HuH-7 (cell line): ENCODE measurements at regions not wholly inside any gene's neighbourhood (a gene's known extent, or its start where the extent isn't known, plus 50 kb on each side); places are given as distances from the start of the nearest gene placed in this dataset.

Experiments used
- DNase-seq: peaks from one replicate; pipeline ENCODE4 v3.0.0; 2011; ENCODE audit warnings: low spot score

- DNase-seq, result no peak
Observed at GRCh38 chr6:1482381-1483166, 93.2 kb downstream of the FOXF2 start.

DNA sequence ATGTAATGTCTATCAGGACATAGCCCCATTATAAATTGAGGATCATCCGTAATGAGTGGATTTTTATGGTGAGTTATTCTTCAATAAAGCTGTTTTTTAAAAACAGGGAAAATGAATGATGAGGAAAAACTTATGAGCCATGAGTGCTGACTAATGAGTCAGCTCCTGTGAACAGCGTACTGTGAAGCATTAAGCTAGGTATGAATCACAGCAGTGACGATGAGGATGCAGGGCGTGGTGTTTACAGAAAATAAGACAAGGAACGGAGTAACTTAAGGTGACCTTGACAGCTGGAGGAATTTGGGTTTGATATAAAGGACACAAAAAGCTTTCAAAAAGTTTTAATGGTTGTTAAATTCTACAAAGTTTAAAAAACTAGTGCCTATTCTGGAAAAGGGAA is 96.3 kb downstream of the FOXF2 start:
- DNase-seq, result no peak

DNA sequence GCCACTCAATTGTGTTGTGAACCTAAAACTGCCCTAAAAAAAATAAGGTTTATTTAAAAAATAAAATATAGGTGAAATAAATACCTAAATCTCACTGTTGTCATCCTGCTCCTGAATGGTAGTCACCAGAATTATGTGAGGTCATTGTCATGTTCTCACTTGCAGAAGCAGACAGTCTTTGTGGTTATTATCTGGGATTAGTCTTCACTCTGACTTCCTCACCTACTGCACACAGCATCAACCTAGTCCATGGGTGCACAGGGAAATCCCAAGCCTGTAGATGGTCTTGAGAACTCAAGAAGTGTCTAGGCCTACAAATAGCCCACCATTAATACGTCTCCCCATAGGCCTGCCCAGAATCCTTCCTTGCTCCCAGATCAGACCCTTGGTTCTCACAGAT is 97.0 kb downstream of the FOXF2 start:
- DNase-seq, result no peak

- DNase-seq, result no peak
Observed at GRCh38 chr6:1487239-1487638, 97.9 kb downstream of the FOXF2 start.

- no peak for DNase-seq
Observed at GRCh38 chr6:1491025-1491424, 101.6 kb downstream of the FOXF2 start.

GRCh38 chr6:1491591-1492319 is 102.4 kb downstream of the FOXF2 start:
- DNase-seq, result no peak

GRCh38 chr6:1494671-1495070 is 105.3 kb downstream of the FOXF2 start:
- no peak for DNase-seq

- DNase-seq, result no peak
Observed at GRCh38 chr6:1495344-1495743, 106.0 kb downstream of the FOXF2 start.

DNA sequence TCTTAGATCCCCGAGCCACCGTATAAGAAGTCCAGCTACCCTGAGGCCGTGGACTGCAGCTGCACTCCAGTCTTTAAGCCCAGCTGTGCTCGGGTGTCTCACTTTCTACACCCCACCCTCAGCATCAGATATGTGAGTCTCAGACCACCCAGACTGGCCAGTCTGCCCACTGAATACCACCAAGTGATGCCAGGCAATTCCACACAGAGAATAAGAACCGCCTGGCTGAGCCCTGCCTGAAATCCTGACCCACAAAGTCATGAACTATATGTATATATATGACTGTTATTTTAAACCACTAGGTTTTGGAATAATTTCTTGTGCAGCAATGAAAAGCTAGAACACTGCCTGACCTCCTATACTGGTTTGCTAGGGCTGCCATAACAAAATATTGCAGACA is 106.7 kb downstream of the FOXF2 start:
- DNase-seq, result no peak

DNA sequence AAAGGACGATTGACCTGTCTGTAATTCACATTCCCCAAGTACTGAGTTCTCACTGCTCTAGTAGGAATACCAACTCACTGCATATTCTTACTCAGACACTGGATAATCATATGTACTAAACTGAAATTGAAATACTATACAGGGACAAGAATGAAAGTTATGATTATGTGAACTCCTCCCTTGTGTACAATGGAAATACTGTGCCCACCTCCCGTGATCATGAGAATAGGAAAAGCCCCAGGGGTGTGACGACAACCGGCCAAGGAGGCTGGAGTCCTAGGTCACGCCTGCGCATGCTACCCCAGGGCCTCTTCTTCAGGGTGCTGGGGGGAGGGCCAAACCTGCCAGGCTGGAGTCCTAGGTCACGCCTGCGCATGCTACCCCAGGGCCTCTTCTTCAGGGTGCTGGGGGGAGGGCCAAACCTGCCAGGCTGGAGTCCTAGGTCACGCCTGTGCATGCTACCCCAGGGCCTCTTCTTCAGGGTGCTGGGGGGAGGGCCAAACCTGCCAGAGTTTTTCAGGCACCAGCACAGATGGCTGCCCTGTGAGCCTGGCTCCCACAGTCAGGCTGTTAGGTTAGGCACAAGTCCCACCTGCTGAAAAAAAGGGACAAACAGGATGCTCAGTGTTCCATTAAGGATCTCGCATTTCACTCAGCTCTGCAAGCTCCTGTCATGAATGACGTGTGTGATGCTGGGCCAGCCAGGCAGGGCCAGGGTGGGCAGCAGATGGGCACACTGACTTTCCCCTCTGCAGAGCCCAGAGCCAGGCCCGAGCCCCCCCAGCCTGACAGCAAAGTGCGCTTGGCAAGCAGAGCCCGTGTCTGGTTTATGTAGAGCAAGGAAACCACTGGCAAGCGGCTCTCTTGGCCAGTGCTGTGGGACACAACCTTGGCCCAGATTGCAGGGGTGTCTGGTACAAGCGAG is 107.7 kb downstream of the FOXF2 start:
- no peak for DNase-seq

- no peak for DNase-seq
Observed at GRCh38 chr6:1497761-1498105, 108.4 kb downstream of the FOXF2 start.

DNA sequence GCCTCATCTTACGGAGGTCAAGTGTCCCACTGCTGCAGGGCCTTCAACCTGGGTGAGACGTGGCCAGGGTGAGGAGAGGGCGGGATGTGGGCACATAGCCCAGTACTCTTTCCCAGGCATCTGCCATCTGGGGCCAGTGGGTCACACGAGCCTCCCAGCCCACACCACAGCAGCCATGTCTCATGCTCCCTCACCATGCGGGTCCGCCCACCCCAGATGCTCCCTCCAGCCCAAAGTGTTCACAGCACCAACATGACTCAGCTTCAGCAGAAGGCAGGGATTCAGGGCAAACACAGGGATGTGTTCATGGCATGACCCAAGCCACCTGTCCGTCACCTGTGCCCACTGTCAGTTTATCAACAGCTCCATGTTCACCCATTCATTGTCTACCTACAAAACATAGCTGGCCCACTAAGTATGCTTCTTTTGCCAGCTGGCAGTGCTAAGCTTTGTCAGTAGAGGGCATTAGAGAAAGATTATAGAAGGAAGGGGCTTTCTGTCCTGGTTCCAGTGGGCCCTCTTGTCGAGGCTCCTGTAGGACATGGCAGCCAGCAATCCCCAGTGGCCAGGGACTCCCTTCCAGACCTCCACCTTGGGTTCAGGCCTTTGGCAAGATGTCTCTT is 109.2 kb downstream of the FOXF2 start:
- DNase-seq, result no peak

DNA sequence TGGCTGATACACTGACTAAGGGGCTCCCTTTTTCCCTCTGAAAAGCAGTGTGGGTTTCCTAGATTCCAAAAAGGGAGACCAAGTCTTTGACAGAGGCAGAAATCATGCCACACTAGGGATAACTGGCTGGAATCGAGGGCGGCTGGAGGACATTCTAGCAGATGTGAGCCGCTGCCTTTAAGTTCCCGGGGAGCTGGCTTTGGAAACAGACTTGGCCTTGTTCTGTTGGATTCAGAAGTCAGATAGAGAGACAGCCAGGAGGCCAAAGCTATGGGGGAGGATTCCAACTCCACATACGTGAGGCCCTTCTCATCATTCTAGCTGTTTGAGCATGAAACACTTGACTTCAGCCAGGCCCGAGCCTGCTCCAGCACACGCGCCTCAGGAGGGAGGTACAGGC is 109.9 kb upstream of the FOXC1 start:
- DNase-seq, result no peak

GRCh38 chr6:1500913-1501312 is 108.8 kb upstream of the FOXC1 start:
- no peak for DNase-seq

DNA sequence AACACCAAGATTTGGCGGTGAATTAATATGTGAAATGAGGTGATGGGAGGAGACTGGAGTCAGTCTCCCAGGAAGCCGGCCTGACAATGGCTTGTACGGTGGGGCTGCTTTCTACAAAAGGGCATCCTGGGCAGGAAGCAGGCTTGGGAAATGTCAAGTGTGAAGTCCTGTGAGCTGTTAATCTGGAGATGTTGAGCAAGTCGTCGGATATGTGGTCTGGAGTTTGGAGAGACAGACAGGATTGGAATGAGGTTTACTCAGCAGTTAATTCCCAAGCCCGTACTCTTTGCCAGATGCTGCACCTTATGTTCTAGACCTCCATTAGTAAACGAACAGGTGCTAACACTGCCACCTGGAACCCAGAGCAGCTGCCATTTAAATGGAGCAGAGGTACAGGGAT is 107.7 kb upstream of the FOXC1 start:
- no peak for DNase-seq

DNA sequence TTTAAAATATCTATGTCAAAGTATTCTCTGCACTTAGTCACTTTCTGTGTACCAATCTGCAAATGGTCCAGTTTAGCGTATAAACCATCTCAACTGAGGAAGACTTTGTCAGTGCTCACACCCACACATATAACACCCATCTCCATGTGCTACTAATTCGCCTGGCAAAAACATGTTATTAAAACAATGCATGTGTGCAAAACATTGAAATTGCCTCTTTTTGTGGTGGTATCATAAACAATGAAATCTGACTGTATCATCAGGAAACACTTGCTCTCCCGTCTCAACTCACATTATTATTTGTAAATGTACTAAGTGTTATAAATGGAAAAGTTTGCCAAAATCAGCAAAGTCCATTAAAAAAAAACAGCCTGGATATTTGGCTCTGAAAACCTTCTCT is 105.9 kb upstream of the FOXC1 start:
- no peak for DNase-seq

DNA sequence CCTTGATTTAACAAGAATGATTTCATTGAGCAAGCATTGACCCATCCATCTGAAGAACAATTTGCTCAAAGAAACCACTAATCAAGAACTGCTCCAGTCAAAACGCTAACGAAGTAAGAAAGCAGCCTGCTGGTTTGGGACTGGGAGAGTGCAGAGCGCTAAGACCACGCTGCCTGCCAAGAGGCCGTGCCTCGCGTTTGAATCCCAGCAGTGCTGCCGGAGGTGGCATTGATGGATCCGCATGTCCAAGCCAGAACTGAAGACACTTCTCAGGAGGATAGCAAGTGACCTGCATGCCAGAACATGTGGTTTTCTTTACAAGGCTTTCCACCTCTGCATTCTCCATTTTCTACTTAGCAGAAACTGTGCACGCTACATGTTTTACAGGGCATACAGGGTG is 105.2 kb upstream of the FOXC1 start:
- DNase-seq, result no peak

GRCh38 chr6:1507251-1507650 is 102.5 kb upstream of the FOXC1 start:
- DNase-seq, result no peak

GRCh38 chr6:1509241-1509640 is 100.5 kb upstream of the FOXC1 start:
- DNase-seq, result no peak

DNA sequence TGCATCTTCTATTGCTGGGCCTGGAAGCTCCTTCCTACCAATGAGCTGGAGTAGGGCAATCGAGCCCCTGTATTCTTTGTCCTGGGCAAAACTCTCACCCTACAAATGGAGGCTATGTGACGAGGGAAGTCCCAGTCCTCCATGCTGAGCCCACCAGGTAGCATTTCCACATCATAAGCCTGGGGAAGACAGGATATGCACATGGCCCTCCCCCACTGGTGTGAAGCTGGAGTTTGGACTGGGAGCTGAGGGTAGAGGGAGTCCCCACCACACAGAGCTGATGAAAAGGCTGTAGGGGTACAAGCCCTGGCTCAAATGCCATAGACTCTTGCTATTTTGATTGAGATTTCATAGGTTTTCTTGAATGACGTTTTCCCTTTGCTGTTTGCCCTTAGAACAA is 99.5 kb upstream of the FOXC1 start:
- DNase-seq, result no peak

DNA sequence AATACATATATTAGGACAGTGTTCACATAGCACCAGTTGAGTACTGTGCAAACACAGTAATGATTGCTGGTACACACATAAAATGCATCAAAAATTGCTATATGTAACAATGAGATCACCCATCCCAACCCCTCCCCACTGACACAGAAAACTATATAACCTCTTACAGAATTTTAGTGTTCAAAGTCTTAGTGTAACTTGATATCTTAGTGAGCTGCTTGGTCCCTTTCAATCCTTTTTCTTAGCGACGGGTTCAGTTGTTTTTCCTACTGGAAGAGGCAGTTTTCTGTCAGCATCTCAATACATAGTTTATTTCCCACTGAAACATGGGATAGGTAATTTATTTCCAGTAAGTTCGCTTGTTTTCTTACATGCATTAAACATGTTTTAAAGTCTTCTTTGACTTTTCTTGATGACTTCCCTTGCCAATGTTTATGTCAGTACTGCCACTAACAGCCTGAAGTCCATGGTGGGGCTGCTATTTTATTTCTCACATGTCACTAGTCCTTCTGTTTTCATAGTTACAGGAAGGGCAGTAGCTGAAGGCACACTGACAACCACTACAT is 96.4 kb upstream of the FOXC1 start:
- DNase-seq, result peak; percentile 36

DNA sequence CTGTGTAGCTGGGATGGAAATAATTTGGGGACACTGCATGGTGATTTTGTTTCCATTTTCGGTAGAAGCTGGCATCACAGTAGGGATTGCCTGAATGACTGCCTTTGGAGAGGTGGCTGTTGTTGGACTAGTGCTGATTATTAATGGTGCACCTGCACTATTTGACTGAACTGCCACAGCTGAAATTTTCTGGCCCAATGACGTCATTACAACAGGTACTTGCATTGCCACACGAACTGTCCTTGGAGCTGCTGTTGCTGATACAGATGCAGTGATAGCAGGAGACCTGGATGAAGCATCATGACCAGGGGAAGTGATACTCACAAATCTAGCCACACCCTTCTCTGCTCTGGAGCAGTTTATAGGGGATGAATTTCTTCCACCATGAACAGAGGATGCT is 95.6 kb upstream of the FOXC1 start:
- DNase-seq, result no peak
